ENCODE measurements at regions not wholly inside any gene's neighbourhood (a gene's known extent, or its start where the extent isn't known, plus 50 kb on each side); places are given as distances from the start of the nearest gene placed in this dataset.

DNA sequence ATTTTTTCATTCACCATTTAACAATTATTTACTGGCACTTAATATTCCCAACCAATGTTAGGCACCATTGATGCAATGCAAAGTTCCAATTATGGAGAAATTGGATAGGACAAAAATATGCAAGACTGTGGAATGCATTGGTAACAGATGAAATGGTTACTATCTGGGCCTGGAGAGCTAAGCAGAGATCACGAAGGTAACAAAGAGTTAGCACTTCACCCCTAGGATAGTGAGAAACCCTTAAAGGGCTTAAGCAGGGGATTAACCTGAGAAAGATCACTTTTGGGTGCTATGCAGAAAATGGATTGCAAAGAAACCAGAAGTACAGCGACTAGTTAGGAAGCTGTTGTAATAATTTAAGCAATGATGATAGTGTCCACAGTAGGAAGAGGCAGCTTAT, 129.6 kb upstream of the GPR149 start:
- no peak overlapping the region for H3K4me3 ChIP-seq (ENCODE audit: low read depth, low read length)
- no peak for DNase-seq (ENCODE audit: low read depth)
- TF ChIP-seq, protein P1, sequence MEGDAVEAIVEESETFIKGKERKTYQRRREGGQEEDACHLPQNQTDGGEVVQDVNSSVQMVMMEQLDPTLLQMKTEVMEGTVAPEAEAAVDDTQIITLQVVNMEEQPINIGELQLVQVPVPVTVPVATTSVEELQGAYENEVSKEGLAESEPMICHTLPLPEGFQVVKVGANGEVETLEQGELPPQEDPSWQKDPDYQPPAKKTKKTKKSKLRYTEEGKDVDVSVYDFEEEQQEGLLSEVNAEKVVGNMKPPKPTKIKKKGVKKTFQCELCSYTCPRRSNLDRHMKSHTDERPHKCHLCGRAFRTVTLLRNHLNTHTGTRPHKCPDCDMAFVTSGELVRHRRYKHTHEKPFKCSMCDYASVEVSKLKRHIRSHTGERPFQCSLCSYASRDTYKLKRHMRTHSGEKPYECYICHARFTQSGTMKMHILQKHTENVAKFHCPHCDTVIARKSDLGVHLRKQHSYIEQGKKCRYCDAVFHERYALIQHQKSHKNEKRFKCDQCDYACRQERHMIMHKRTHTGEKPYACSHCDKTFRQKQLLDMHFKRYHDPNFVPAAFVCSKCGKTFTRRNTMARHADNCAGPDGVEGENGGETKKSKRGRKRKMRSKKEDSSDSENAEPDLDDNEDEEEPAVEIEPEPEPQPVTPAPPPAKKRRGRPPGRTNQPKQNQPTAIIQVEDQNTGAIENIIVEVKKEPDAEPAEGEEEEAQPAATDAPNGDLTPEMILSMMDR (IDR thresholded peaks at IDR 0.05; ENCODE audit: control insufficient read depth, extremely low read depth, insufficient read depth) = no peak

DNA sequence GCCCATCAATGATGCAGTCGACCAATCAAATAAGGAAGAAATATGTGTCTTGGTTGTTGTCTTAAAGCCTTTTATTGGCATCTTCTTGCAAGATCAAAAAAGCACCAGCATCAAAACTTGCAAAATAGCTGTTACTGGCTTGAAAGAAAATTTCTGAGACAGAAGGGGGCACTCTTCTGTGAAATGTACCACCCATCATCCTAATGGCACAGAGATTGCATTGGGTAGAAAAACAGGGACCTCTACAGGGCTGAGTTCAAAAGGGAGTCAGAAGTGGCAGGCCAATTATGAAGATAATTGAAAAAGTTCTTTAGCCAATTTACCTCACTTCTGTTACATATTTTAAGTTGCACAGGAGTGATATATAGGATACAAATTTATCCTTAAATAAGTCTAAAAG, 122.3 kb upstream of the GPR149 start:
- DNase-seq (ENCODE audit: low read depth) = no peak
- TF ChIP-seq, protein P1 (IDR thresholded peaks at IDR 0.05; ENCODE audit: control insufficient read depth, extremely low read depth, insufficient read depth) = peak; percentile 8; the same call in 1 of the 2 replicates
- H3K4me3 ChIP-seq (ENCODE audit: low read depth, low read length) = no peak overlapping the region

DNA sequence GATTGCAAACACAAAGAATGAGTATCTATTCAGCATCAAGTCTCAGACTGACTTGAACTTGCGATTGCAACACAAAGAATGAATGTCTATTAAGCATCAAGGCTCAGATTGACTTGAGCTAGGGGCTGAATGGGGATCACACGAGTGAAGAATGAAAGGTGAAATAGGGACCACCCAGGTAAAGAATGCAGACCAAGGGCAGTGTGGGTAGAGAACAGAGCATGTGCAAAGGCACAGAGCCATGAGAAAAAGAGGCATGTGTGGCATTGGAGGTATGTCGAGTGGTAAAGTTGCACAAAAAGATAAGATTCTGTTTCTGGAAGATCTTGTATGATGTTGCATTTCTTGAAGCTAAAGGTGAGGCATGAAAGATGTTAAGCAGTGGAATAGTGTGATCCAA, 119.4 kb upstream of the GPR149 start:
- TF ChIP-seq, protein P1 (IDR thresholded peaks at IDR 0.05; ENCODE audit: control insufficient read depth, extremely low read depth, insufficient read depth) = no peak
- no peak for DNase-seq (ENCODE audit: low read depth)
- no peak overlapping the region for H3K4me3 ChIP-seq (ENCODE audit: low read depth, low read length)

DNA sequence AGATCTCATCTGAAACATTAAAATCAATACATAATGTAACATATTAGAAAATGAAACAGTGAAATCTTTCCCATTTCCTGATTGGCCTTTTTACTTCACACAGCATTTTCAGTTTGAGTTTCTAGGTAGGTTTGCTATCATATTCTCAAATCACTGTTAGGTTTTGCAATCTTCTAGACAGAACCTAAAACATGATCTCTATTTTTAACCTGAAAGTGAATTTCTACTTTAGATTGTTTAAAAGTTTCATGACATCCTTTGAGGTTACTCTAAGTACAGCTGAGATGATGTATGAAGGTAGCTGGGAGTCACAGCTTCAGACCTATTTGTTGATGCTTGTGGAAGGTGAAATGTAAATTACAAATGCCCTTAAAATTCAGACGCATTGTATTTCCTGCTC, 118.4 kb upstream of the GPR149 start:
- TF ChIP-seq, protein P1 (IDR thresholded peaks at IDR 0.05; ENCODE audit: control insufficient read depth, extremely low read depth, insufficient read depth) = no peak

DNA sequence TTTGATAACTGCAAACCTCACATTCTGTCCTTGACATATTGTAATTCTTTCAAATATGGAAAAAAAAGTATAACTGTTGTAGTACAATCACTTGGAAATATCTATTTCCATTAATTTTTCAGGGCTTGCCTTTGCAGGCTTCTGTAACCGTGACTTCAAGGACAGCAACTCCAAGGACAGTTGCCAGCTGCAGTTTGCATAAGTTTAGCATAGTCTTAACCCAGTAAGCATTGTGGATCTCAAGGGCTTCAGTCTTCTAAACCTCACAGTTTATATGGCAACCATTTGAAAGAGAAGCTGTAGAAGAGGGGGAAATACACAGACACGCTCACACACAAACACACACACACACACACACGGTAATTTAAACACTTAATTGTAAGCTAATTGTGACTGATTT, 112.8 kb upstream of the GPR149 start:
- no peak for DNase-seq (ENCODE audit: low read depth)
- H3K4me3 ChIP-seq (ENCODE audit: low read depth, low read length) = no peak overlapping the region
- TF ChIP-seq, protein P1 (IDR thresholded peaks at IDR 0.05; ENCODE audit: control insufficient read depth, extremely low read depth, insufficient read depth) = no peak

More for the DNA sequence above, 118.4 kb upstream of the GPR149 start:
- DNase-seq (ENCODE audit: low read depth) = no peak
- H3K4me3 ChIP-seq (ENCODE audit: low read depth, low read length) = no peak overlapping the region

DNA sequence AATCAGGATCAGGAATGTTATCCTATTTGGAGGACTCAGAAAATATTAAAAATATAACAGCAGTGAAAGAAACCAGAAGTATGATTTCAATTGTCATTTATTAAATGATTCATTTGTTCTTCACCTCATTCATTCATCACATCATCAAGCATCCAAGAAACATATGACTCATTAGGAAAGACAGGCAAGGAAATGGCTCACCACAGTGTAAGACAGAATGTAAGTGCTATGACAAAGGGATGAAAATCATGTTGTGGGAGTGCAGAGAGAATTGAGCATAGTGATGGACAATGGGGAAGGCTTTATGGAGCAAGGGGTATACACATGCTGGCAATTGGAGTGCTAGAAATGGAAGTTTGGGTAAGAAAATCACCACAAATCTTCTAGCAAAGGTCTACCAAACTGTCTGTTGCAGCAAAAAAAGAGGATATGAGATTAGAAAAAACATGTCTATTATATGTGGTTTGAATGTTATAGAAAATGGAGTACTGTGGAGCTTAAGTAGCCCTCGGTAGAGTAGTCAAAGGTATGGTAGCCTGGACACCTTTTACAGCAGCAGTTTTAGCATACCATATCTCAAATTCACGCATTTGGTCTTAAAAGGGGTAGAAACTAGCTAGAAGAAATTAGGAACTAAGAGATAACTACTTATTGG, 111.1 kb upstream of the GPR149 start:
- TF ChIP-seq, protein P1 (IDR thresholded peaks at IDR 0.05; ENCODE audit: control insufficient read depth, extremely low read depth, insufficient read depth) = no peak
- no peak overlapping the region for H3K4me3 ChIP-seq (ENCODE audit: low read depth, low read length)
- no peak for DNase-seq (ENCODE audit: low read depth)

All from LNCaP clone FGC (cell line).